KMS-11 (cell line): ENCODE measurements at regions not wholly inside any gene's neighbourhood (a gene's known extent, or its start where the extent isn't known, plus 50 kb on each side); places are given as distances from the start of the nearest gene placed in this dataset.

Source experiments
- H2AFZ ChIP-seq: fragments of 200-600 bp; sonication (generic); 2 replicates; pipeline ENCODE4 v1.6.1; 2016; ENCODE audit warnings: antibody characterized with exemption, mixed run types, low read depth
- H3K27ac ChIP-seq: fragments of 200-600 bp; sonication (generic); 2 replicates; pipeline ENCODE4 v1.6.1; 2016; ENCODE audit warnings: mild to moderate bottlenecking, mixed run types
- H3K27me3 ChIP-seq: fragments of 200-600 bp; sonication (generic); 2 replicates; pipeline ENCODE4 v1.6.1; 2017; ENCODE audit warnings: mild to moderate bottlenecking, low read depth, mixed run types, moderate library complexity; ENCODE audit not compliant: insufficient read depth
- H3K36me3 ChIP-seq: fragments of 200-600 bp; sonication (generic); 2 replicates; pipeline ENCODE4 v1.6.1; 2017; ENCODE audit warnings: mild to moderate bottlenecking, mixed run types; ENCODE audit not compliant: insufficient read depth
- H3K4me1 ChIP-seq: fragments of 200-600 bp; sonication (generic); 2 replicates; pipeline ENCODE4 v1.6.1; 2016; ENCODE audit warnings: mild to moderate bottlenecking, low read depth, mixed run types; ENCODE audit not compliant: poor library complexity, severe bottlenecking
- H3K4me2 ChIP-seq: fragments of 200-600 bp; sonication (generic); 2 replicates; pipeline ENCODE4 v1.7.0; 2016; ENCODE audit warnings: mild to moderate bottlenecking, mixed run types
- H3K4me3 ChIP-seq: fragments of 200-600 bp; sonication (generic); IDR thresholded peaks from 2 replicates; pipeline ENCODE4 v1.6.1; 2017; ENCODE audit warnings: low read depth, low read length, mixed read lengths; ENCODE audit not compliant: insufficient read depth
- H3K79me2 ChIP-seq: fragments of 200-600 bp; sonication (generic); 2 replicates; pipeline ENCODE4 v1.6.1; 2016; ENCODE audit warnings: low read depth, mixed run types; ENCODE audit not compliant: insufficient read depth
- H3K9ac ChIP-seq: fragments of 200-600 bp; sonication (generic); 2 replicates; pipeline ENCODE4 v1.6.1; 2016; ENCODE audit warnings: mild to moderate bottlenecking, mixed run types
- H4K20me1 ChIP-seq: fragments of 200-600 bp; sonication (generic); 2 replicates; pipeline ENCODE4 v1.6.1; 2016; ENCODE audit warnings: mild to moderate bottlenecking, mixed run types; ENCODE audit not compliant: insufficient read depth
- TF ChIP-seq, protein P1 (sequence below): fragments of 200-600 bp; sonication (generic); conservative IDR thresholded peaks from 2 replicates; pipeline ENCODE4 v1.6.1; 2017; ENCODE audit warnings: low read depth, mild to moderate bottlenecking, antibody characterized with exemption, low read length, moderate library complexity, mixed read lengths

DNA sequence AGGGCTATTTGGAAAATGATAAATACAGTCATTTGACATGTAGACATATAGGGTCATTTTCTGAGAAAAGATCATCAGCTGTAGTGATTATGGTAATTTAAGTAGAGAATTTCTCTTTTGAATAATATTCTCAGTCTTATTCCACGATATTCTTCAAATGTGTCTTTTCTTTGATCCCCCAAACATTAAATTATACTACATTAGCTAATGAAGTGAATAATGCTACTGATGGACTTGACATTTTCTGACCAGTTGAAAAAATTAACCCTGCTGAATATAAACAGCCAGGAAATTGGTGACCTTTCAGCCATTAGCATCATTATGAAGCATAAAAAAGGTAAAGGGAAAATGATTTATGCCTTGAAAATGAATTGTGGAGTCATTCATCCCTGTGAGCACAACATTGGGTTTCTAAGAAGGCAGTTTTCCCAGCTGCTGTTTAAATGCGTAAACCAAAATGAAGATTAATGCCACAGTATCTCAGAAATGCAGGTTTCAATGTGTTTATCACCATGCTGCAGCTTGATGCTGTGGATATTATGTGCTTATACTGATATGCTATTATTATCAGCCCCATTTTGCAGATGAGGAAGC is 489.1 kb downstream of the KCTD16 start:
- H3K27me3 ChIP-seq = no peaks in the 10 kb centered on the region
- H3K79me2 ChIP-seq = no peaks in the 10 kb centered on the region

DNA sequence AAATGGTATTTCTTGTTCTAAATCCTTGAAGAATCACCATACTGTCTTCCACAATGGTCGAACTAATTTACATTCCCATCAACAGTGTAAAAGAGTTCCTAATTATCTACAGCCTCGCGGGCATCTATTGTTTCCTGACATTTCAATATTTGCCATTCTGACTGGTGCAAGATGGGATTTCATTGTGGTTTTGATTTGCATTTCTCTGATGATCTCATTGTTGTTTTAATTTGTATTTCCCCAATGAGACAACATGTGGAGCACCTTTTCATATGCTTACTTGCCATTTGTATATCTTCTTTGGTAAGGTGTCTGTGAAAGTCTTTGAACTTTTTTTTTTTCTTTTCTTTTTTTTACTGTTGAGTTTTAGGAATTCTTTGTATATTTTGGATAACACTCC is 473.6 kb downstream of the KCTD16 start:
- Histone ChIP-seq H3K79me2 (no peaks in the 10 kb centered on the region), H2AFZ (no peak overlapping the region), H3K36me3 (no peaks in the 10 kb centered on the region), H3K27me3 (no peaks in the 10 kb centered on the region), H3K9ac (no peak overlapping the region), H3K27ac (no peak overlapping the region), H3K4me2 (no peak overlapping the region), H3K4me3 (no peak overlapping the region), H4K20me1 (no peaks in the 10 kb centered on the region), H3K4me1 (no peaks in the 10 kb centered on the region)
- TF ChIP-seq, protein P1, sequence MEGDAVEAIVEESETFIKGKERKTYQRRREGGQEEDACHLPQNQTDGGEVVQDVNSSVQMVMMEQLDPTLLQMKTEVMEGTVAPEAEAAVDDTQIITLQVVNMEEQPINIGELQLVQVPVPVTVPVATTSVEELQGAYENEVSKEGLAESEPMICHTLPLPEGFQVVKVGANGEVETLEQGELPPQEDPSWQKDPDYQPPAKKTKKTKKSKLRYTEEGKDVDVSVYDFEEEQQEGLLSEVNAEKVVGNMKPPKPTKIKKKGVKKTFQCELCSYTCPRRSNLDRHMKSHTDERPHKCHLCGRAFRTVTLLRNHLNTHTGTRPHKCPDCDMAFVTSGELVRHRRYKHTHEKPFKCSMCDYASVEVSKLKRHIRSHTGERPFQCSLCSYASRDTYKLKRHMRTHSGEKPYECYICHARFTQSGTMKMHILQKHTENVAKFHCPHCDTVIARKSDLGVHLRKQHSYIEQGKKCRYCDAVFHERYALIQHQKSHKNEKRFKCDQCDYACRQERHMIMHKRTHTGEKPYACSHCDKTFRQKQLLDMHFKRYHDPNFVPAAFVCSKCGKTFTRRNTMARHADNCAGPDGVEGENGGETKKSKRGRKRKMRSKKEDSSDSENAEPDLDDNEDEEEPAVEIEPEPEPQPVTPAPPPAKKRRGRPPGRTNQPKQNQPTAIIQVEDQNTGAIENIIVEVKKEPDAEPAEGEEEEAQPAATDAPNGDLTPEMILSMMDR = no peak

More for the DNA sequence above, 489.1 kb downstream of the KCTD16 start:
- H3K9ac ChIP-seq = no peak overlapping the region
- no peak overlapping the region for H3K4me3 ChIP-seq
- TF ChIP-seq, protein P1 = no peak
- H3K4me2 ChIP-seq = no peak overlapping the region
- no peaks in the 10 kb centered on the region for H3K4me1 ChIP-seq
- no peak overlapping the region for H2AFZ ChIP-seq
- H3K27ac ChIP-seq = no peak overlapping the region
- H4K20me1 ChIP-seq = no peaks in the 10 kb centered on the region
- H3K36me3 ChIP-seq = no peaks in the 10 kb centered on the region

DNA sequence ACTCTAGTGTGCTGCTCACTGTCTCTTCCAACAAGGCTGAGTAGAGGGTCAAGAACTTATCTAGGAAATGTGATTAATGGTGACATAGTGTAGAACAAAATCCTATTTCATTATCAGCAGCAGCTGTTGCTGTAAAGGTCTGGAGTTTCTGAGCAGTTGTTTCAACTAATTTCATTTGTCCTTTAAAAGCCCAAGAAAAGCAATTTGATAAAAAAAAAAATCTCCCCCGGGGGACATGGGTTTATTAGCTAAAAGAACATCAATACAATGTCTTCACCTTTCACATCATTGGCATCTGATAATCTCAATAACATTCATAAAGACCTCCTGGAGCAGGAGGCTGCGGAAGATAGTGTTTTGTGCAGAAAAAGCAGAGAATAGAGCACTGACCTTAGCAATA is 468.1 kb downstream of the KCTD16 start:
- H3K79me2 ChIP-seq = no peaks in the 10 kb centered on the region
- TF ChIP-seq, protein P1 = no peak
- H3K4me3 ChIP-seq = no peak overlapping the region
- no peaks in the 10 kb centered on the region for H3K27me3 ChIP-seq
- no peaks in the 10 kb centered on the region for H4K20me1 ChIP-seq
- H3K36me3 ChIP-seq = no peaks in the 10 kb centered on the region
- H2AFZ ChIP-seq = no peak overlapping the region
- H3K4me1 ChIP-seq = no peaks in the 10 kb centered on the region
- no peak overlapping the region for H3K27ac ChIP-seq
- no peak overlapping the region for H3K9ac ChIP-seq
- H3K4me2 ChIP-seq = no peak overlapping the region

DNA sequence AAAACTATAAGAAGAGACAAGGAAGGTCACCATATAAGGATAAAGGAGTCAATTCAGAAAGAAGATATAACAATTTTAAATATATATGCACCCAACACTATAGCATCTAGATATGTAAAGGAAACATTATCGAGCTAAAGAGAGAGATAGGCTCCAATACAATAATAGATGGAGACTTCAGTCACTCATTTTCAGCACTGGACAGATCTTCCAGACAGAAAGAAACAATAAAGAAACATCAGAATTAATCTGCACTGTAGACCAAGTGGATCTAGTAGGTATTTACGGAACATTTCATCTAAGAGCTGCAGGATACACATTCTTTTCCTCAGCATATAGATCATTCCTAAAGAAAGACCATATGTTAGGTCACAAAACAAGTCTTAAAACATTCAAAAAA is 463.5 kb downstream of the KCTD16 start:
- Histone ChIP-seq H2AFZ (no peak overlapping the region), H3K36me3 (no peaks in the 10 kb centered on the region), H3K27ac (no peak overlapping the region), H4K20me1 (no peaks in the 10 kb centered on the region), H3K9ac (no peak overlapping the region), H3K27me3 (no peaks in the 10 kb centered on the region), H3K79me2 (no peaks in the 10 kb centered on the region), H3K4me1 (no peaks in the 10 kb centered on the region), H3K4me3 (no peak overlapping the region), H3K4me2 (no peak overlapping the region)
- TF ChIP-seq, protein P1 = no peak
